A549 (cell line): ENCODE measurements at regions not wholly inside any gene's neighbourhood (a gene's known extent, or its start where the extent isn't known, plus 50 kb on each side); places are given as distances from the start of the nearest gene placed in this dataset.

Experiments
- ATAC-seq, 2 experiments: fragments of 200-7000 bp in 1 of 2; fragments of >200 bp in 1 of 2; cut with Nextera tagmentation in 1 of 2; cut with Tn5 transposase in 1 of 2; 3 replicates each; pipeline versions ENCODE4 v1.8.0 to v1.9.1; 2018 to 2020; ENCODE audit warnings: mild to moderate bottlenecking in 1 of 2, moderate library complexity in 1 of 2
- CTCF ChIA-PET: fragments of 300-600 bp; sonication (Branson Sonifier 250); formaldehyde crosslinking; extraction: SDS; loops from one replicate; lab custom pipeline; 2021; ENCODE audit warnings: antibody characterized with exemption, inconsistent platforms; lab: Yijun Ruan, JAX
- POLR2A ChIA-PET: fragments of 350-600 bp; formaldehyde crosslinking; extraction: SDS; loops from one replicate; lab custom pipeline; 2021; ENCODE audit warnings: antibody characterized with exemption, inconsistent platforms; lab: Yijun Ruan, JAX
- DNase-seq, 2 experiments: peaks; one replicate each; pipeline versions ENCODE4 v3.0.0 to v3.0.0-alpha.2; 2011 to 2016; ENCODE audit warnings: low read depth in 1 of 2, low spot score in 1 of 2
- FAIRE-seq: peaks from 2 replicates; lab custom pipeline; 2011; peaks lifted over from hg19 to GRCh38; lab: Jason Lieb, UNC
- H3K27ac ChIP-seq, 2 experiments: fragments of >200 bp; sonication (Bioruptor Twin); formaldehyde crosslinking; 3 replicates each; pipeline ENCODE4 v1.5.1; 2016 to 2017
- H3K4me1 ChIP-seq: fragments of >200 bp; sonication (Bioruptor Twin); formaldehyde crosslinking; 3 replicates; pipeline ENCODE4 v1.6.1; 2016
- H3K4me2 ChIP-seq: fragments of >200 bp; sonication (Bioruptor Twin); formaldehyde crosslinking; 3 replicates; pipeline ENCODE4 v1.6.1; 2016
- H3K4me3 ChIP-seq: fragments of >200 bp; sonication (Bioruptor Twin); formaldehyde crosslinking; 3 replicates; pipeline ENCODE4 v1.5.1; 2016
- H3K9me3 ChIP-seq: fragments of >200 bp; sonication (Bioruptor Twin); formaldehyde crosslinking; 3 replicates; pipeline ENCODE4 v1.6.1; 2016
- CBX2 ChIP-seq: fragments of 200-600 bp; sonication (generic); IDR thresholded peaks from 2 replicates; pipeline ENCODE4 v1.6.1; 2016; ENCODE audit warnings: low read depth, mild to moderate bottlenecking, borderline replicate concordance
- CBX8 ChIP-seq: fragments of 200-600 bp; sonication (generic); IDR thresholded peaks from 2 replicates; pipeline ENCODE4 v1.6.1; 2016
- CTCF ChIP-seq: fragments of >200 bp; sonication (Bioruptor Twin); formaldehyde crosslinking; IDR thresholded peaks from 3 replicates; pipeline ENCODE4 v1.5.1; 2016
- EP300 ChIP-seq, 2 experiments: fragments of >200 bp; sonication (Bioruptor Twin); formaldehyde crosslinking; IDR thresholded peaks; 2 replicates in 1 of 2; 3 replicates in 1 of 2; pipeline ENCODE4 v1.6.1; 2016 to 2017
- GATA3 ChIP-seq: IDR thresholded peaks from 2 replicates; pipeline ENCODE4 v1.6.1; 2012; ENCODE audit warnings: borderline replicate concordance
- JUN ChIP-seq, 2 experiments: fragments of >200 bp; sonication (Bioruptor Twin); formaldehyde crosslinking; IDR thresholded peaks; 2 replicates in 1 of 2; 3 replicates in 1 of 2; pipeline ENCODE4 v1.6.1; 2016 to 2017
- JUNB ChIP-seq: fragments of >200 bp; sonication (Bioruptor Twin); formaldehyde crosslinking; IDR thresholded peaks from 2 replicates; pipeline ENCODE4 v1.6.1; 2016
- KDM1A ChIP-seq: fragments of 200-600 bp; sonication (generic); IDR thresholded peaks from 2 replicates; pipeline ENCODE4 v1.6.1; 2016; ENCODE audit warnings: low read depth, mild to moderate bottlenecking
- SMC3 ChIP-seq: fragments of >200 bp; sonication (Bioruptor Twin); formaldehyde crosslinking; IDR thresholded peaks from 3 replicates; pipeline ENCODE4 v1.6.1; 2018; ENCODE audit warnings: inconsistent platforms
- SREBF2 ChIP-seq: fragments of 450-650 bp; IDR thresholded peaks from 2 replicates; pipeline ENCODE4 v1.6.1; 2014; ENCODE audit warnings: mild to moderate bottlenecking, moderate library complexity
- ZC3H11A ChIP-seq: fragments of 450-650 bp; IDR thresholded peaks from 2 replicates; pipeline ENCODE4 v1.6.1; 2014; ENCODE audit warnings: antibody characterized with exemption, mild to moderate bottlenecking
- ZSCAN20 ChIP-seq: fragments of 250-450 bp; sonication (Bioruptor Pico); IDR thresholded peaks from 2 replicates; pipeline ENCODE4 v1.8.0; 2022; ENCODE audit warnings: mild to moderate bottlenecking, moderate library complexity
- WGBS: methylation state at CpG from one replicate; pipeline ENCODE4 v1.1.6; 2017; ENCODE audit errors: missing lambda C conversion rate; 5-methylcytosine and 5-hydroxymethylcytosine counted together
- TF ChIP-seq, protein P1 (sequence below): IDR thresholded peaks from 2 replicates; pipeline ENCODE4 v1.6.1; 2012; ENCODE audit warnings: low read depth, borderline replicate concordance
- TF ChIP-seq, protein P2 (sequence below): fragments of 150-350 bp; IDR thresholded peaks from 2 replicates; pipeline ENCODE4 v1.6.1; 2014; ENCODE audit warnings: low read depth, mild to moderate bottlenecking, low read length

- TF ChIP-seq, protein P1, sequence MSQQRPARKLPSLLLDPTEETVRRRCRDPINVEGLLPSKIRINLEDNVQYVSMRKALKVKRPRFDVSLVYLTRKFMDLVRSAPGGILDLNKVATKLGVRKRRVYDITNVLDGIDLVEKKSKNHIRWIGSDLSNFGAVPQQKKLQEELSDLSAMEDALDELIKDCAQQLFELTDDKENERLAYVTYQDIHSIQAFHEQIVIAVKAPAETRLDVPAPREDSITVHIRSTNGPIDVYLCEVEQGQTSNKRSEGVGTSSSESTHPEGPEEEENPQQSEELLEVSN = no peak
- no peak for TF ChIP-seq KDM1A
- TF ChIP-seq JUN (IDR thresholded peaks at IDR 0.05) = no peak
These were observed 51.6 kb upstream of the CRY1 start (continued) for GRCh38 chr12:107144990-107145389.

DNA sequence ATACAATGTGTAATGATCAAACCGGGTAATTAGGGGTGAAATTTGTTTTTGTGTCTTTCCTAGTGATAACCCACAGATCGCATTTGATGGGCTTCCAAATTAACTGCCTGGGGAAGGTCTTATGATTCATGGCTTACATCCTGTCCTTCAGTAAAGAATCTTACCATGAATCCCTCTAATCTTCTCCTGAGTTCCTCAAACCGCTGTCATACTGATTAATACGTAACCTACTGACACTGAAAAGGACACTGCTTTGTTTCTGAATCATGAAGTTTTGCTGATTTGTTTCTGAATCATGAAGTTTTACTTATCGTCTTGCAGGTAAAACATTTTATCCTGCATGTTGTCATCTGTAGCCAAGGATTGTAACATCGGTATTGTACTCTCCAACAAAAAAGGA is 52.0 kb upstream of the CRY1 start:
- peak in 1 of 2 experiments; percentile 24 for DNase-seq
- TF ChIP-seq ZC3H11A (no peak), SMC3 (no peak), JUNB (peak; percentile 34; the same call in 1 of the 2 replicates)
- H3K4me1 ChIP-seq = peaks cover 14% of the 10 kb centered on the region
- WGBS = 8% methylated on average over 6 of the region's 6 CpGs
- no peaks in the 10 kb centered on the region; the same call in 2 of the 3 replicates for H3K9me3 ChIP-seq
- H3K4me2 ChIP-seq = peak overlapping the region; percentile 45
- ChIA-PET POLR2A (no interaction called here), CTCF (interaction anchor here (0.8 to 6.8 kb wide), 3 partner anchors 15 to 461 kb away, joined by 3 to 50 read pairs (median 19); no protein-coding TSS in a partner anchor)
- FAIRE-seq = peak; percentile 67
- H3K4me3 ChIP-seq = no peak overlapping the region
- H3K27ac ChIP-seq = no peak overlapping the region
- peak in 1 of 2 experiments; percentile 61; a peak in 2 of 6 replicates for ATAC-seq

- no peak overlapping the region for H3K4me2 ChIP-seq
- CTCF ChIA-PET = no interaction called here
- 62% methylated on average over 2 of the region's 2 CpGs for whole genome bisulfite sequencing
- no peak for ATAC-seq
- no peak for DNase-seq
- no peak overlapping the region for H3K4me3 ChIP-seq
- H3K4me1 ChIP-seq = peaks cover 14% of the 10 kb centered on the region
- H3K9me3 ChIP-seq = peaks cover under 1% of the 10 kb centered on the region; the same call in 1 of the 3 replicates
- FAIRE-seq = no peak
- H3K27ac ChIP-seq = no peak overlapping the region
- POLR2A ChIA-PET = no interaction called here
- TF ChIP-seq, protein P2, sequence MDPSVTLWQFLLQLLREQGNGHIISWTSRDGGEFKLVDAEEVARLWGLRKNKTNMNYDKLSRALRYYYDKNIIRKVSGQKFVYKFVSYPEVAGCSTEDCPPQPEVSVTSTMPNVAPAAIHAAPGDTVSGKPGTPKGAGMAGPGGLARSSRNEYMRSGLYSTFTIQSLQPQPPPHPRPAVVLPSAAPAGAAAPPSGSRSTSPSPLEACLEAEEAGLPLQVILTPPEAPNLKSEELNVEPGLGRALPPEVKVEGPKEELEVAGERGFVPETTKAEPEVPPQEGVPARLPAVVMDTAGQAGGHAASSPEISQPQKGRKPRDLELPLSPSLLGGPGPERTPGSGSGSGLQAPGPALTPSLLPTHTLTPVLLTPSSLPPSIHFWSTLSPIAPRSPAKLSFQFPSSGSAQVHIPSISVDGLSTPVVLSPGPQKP = no peak
- TF ChIP-seq CTCF (no peak), CBX2 (no peak), ZSCAN20 (CRISPR knock-in tag) (no peak), EP300 (IDR thresholded peaks at IDR 0.05) (no peak), CBX8 (no peak)
These were observed 54.8 kb upstream of the CRY1 start for GRCh38 chr12:107148107-107148506.

DNA sequence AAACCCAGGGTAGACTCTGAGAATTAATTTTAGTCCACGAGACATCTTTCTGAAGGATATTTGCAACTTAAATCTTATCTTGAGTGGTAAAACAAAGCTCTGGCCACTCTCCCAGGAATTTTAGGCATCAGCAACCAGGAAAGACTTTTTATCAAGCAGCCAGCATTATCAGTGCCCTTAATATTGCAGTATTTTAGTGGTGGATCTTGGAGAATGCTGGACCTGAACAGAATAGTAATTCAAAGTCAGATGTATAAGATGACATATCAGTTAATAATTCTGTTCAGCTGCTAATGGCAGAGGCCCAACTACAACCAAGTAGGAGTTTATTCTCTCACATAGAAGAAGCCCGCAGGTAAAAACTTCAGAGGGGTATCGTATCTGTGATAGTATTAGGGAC is 59.0 kb upstream of the CRY1 start:
- Histone ChIP-seq H3K9me3 (peaks cover 10% of the 10 kb centered on the region; the same call in 2 of the 3 replicates), H3K4me3 (no peak overlapping the region), H3K4me1 (no peaks in the 10 kb centered on the region), H3K4me2 (no peak overlapping the region), H3K27ac (no peak overlapping the region)
- CTCF ChIA-PET = interaction anchor here (1.0 to 8.5 kb wide), 2 partner anchors 20 to 459 kb away, joined by 4 to 44 read pairs; no protein-coding TSS in a partner anchor
- DNase-seq (no peak), FAIRE-seq (no peak), ATAC-seq (no peak)
- TF ChIP-seq GATA3 = no peak
- no peak for TF ChIP-seq SREBF2
- no peak for TF ChIP-seq CTCF
- WGBS = 66% methylated on average over 3 of the region's 3 CpGs
- POLR2A ChIA-PET = no interaction called here
